Glomerular visceral epithelial cell (primary cell): ENCODE measurements at regions not wholly inside any gene's neighbourhood (a gene's known extent, or its start where the extent isn't known, plus 50 kb on each side); places are given as distances from the start of the nearest gene placed in this dataset.
"Not testable (repeated sequence)": the region's sequence is repeated elsewhere in the genome, so short reads cannot be mapped to it uniquely, and the experiment has no call there.

Source experiments
- DNase-seq: peaks from one replicate; pipeline ENCODE4 v3.0.0-alpha.2; 2016; ENCODE audit errors: extremely low spot score

- no peak for DNase-seq
Measured at GRCh38 chr6:15166121-15166520, 79.7 kb upstream of the JARID2 start.

- DNase-seq = no peak
Measured at GRCh38 chr6:15170126-15170525, 75.7 kb upstream of the JARID2 start.

GRCh38 chr6:15171026-15171425 lies 74.8 kb upstream of the JARID2 start:
- DNase-seq = no peak

GRCh38 chr6:15176816-15177370 lies 69.0 kb upstream of the JARID2 start:
- DNase-seq = no peak

- no peak for DNase-seq
Measured at GRCh38 chr6:15183979-15184378, 61.9 kb upstream of the JARID2 start.

GRCh38 chr6:15184441-15184861 lies 61.4 kb upstream of the JARID2 start:
- DNase-seq = no peak

- DNase-seq = not testable (repeated sequence)
Measured at GRCh38 chr6:15185111-15185510, 60.8 kb upstream of the JARID2 start.

- DNase-seq = not testable (repeated sequence)
Measured at GRCh38 chr6:15193451-15193850, 52.4 kb upstream of the JARID2 start.

GRCh38 chr6:15194453-15194852 lies 51.4 kb upstream of the JARID2 start:
- DNase-seq = no peak
